IMR-90 (cell line): ENCODE measurements at regions not wholly inside any gene's neighbourhood (a gene's known extent, or its start where the extent isn't known, plus 50 kb on each side); places are given as distances from the start of the nearest gene placed in this dataset.

Source experiments
- BHLHE40 ChIP-seq: fragments of 150-350 bp; IDR thresholded peaks from 2 replicates; pipeline ENCODE4 v1.6.1; 2016; ENCODE audit warnings: mild to moderate bottlenecking, low read depth, low read length
- CEBPB ChIP-seq: IDR thresholded peaks from 2 replicates; pipeline ENCODE4 v1.6.1; 2012; ENCODE audit warnings: low read depth, low read length, improper control_type of control experiment
- CHD1 ChIP-seq: IDR thresholded peaks from 2 replicates; pipeline ENCODE4 v1.6.1; 2012; ENCODE audit warnings: low read depth, low read length, improper control_type of control experiment
- FOS ChIP-seq: fragments of 150-350 bp; IDR thresholded peaks from 2 replicates; pipeline ENCODE4 v1.6.1; 2016; ENCODE audit warnings: low read depth, low read length
- MAFK ChIP-seq: IDR thresholded peaks from 2 replicates; pipeline ENCODE4 v1.6.1; 2012; ENCODE audit warnings: low read depth, low read length, improper control_type of control experiment
- MXI1 ChIP-seq: IDR thresholded peaks from 2 replicates; pipeline ENCODE4 v1.6.1; 2012; ENCODE audit warnings: low read depth, mild to moderate bottlenecking, low read length, moderate library complexity, borderline replicate concordance
- NFE2L2 ChIP-seq: fragments of 150-350 bp; IDR thresholded peaks from 2 replicates; pipeline ENCODE4 v1.6.1; 2016; ENCODE audit warnings: low read depth, mild to moderate bottlenecking, low read length
- POLR2A ChIP-seq: IDR thresholded peaks from 2 replicates; pipeline ENCODE4 v1.6.1; 2012; ENCODE audit warnings: mild to moderate bottlenecking, low read depth, low read length
- RAD21 ChIP-seq: IDR thresholded peaks from 2 replicates; pipeline ENCODE4 v1.6.1; 2012; ENCODE audit warnings: low read length, improper control_type of control experiment
- RCOR1 ChIP-seq: IDR thresholded peaks from 2 replicates; pipeline ENCODE4 v1.6.1; 2012; ENCODE audit warnings: mild to moderate bottlenecking, low read length, improper control_type of control experiment; ENCODE audit not compliant: insufficient replicate concordance
- RFX5 ChIP-seq: IDR thresholded peaks from 2 replicates; pipeline ENCODE4 v1.8.0; 2012; ENCODE audit warnings: low read depth, mild to moderate bottlenecking, low read length, moderate library complexity
- SMC3 ChIP-seq: fragments of 150-350 bp; IDR thresholded peaks from 2 replicates; pipeline ENCODE4 v1.6.1; 2016; ENCODE audit warnings: low read depth, mild to moderate bottlenecking, antibody characterized with exemption, low read length, moderate library complexity
- TF ChIP-seq, protein P1 (sequence below): conservative IDR thresholded peaks from 2 replicates; pipeline ENCODE4 v1.5.1; 2012; ENCODE audit warnings: mild to moderate bottlenecking, low read depth, low read length, improper control_type of control experiment
- TF ChIP-seq, protein P2 (sequence below): fragments of 150-350 bp; IDR thresholded peaks from 2 replicates; pipeline ENCODE4 v1.6.1; 2017; ENCODE audit warnings: mild to moderate bottlenecking, antibody characterized with exemption, low read length, low read depth

GRCh38 chr5:159449925-159450324, 119.6 kb upstream of the IL12B start:
- TF ChIP-seq BHLHE40, result no peak
- no peak for TF ChIP-seq SMC3
- TF ChIP-seq POLR2A, result no peak
- TF ChIP-seq RCOR1, result no peak
- TF ChIP-seq, protein P1, sequence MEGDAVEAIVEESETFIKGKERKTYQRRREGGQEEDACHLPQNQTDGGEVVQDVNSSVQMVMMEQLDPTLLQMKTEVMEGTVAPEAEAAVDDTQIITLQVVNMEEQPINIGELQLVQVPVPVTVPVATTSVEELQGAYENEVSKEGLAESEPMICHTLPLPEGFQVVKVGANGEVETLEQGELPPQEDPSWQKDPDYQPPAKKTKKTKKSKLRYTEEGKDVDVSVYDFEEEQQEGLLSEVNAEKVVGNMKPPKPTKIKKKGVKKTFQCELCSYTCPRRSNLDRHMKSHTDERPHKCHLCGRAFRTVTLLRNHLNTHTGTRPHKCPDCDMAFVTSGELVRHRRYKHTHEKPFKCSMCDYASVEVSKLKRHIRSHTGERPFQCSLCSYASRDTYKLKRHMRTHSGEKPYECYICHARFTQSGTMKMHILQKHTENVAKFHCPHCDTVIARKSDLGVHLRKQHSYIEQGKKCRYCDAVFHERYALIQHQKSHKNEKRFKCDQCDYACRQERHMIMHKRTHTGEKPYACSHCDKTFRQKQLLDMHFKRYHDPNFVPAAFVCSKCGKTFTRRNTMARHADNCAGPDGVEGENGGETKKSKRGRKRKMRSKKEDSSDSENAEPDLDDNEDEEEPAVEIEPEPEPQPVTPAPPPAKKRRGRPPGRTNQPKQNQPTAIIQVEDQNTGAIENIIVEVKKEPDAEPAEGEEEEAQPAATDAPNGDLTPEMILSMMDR, result no peak
- TF ChIP-seq MAFK, result peak; percentile 30; the same call in 1 of the 2 replicates
- TF ChIP-seq FOS, result peak; percentile 64; the same call in 1 of the 2 replicates
- TF ChIP-seq CEBPB, result no peak
- TF ChIP-seq, protein P2, sequence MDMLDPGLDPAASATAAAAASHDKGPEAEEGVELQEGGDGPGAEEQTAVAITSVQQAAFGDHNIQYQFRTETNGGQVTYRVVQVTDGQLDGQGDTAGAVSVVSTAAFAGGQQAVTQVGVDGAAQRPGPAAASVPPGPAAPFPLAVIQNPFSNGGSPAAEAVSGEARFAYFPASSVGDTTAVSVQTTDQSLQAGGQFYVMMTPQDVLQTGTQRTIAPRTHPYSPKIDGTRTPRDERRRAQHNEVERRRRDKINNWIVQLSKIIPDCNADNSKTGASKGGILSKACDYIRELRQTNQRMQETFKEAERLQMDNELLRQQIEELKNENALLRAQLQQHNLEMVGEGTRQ, result no peak
- TF ChIP-seq RFX5, result no peak
- no peak for TF ChIP-seq RAD21
- no peak for TF ChIP-seq MXI1
- no peak for TF ChIP-seq CHD1
- no peak for TF ChIP-seq NFE2L2
